IMR-90 (cell line): ENCODE measurements at regions not wholly inside any gene's neighbourhood (a gene's known extent, or its start where the extent isn't known, plus 50 kb on each side); places are given as distances from the start of the nearest gene placed in this dataset.

Source experiments
- ATAC-seq: fragments of 200-7000 bp; cut with Tn5 transposase; 2 replicates; pipeline ENCODE4 v1.9.1; 2020; ENCODE audit warnings: low read depth, mild to moderate bottlenecking, moderate library complexity
- BruUV-seq: library from RNA; stranded (reverse); fragments of 400-500 nt; replicated peaks from 2 replicates; lab custom pipeline; 2021; lab: Mats Ljungman, UMichigan
- CTCF ChIA-PET: fragments of 300-600 bp; formaldehyde crosslinking; extraction: SDS; loops from one replicate; lab custom pipeline; 2021; ENCODE audit warnings: antibody characterized with exemption; lab: Yijun Ruan, JAX
- POLR2A ChIA-PET: fragments of 300-600 bp; sonication (Branson Sonifier 250); formaldehyde crosslinking; loops from one replicate; lab custom pipeline; 2022; ENCODE audit warnings: antibody characterized with exemption; ENCODE audit not compliant: unreplicated experiment; lab: Charles Lee
- DNase-seq: peaks from one replicate; pipeline ENCODE4 v3.0.0; 2013
- H2AFZ ChIP-seq: replicated peaks from 2 replicates; pipeline ENCODE3; 2013; ENCODE audit warnings: low read length, mild to moderate bottlenecking; ENCODE audit not compliant: poor library complexity
- H2AK5ac ChIP-seq: 2 replicates; pipeline ENCODE4 v1.6.1; 2013; ENCODE audit warnings: low read depth, low read length, inconsistent platforms
- H2AK9ac ChIP-seq: replicated peaks from 2 replicates; pipeline ENCODE3; 2013; ENCODE audit warnings: mild to moderate bottlenecking, low read depth, low read length, moderate library complexity; ENCODE audit not compliant: poor library complexity
- H2BK120ac ChIP-seq: 2 replicates; pipeline ENCODE4 v1.6.1; 2013; ENCODE audit warnings: low read depth, low read length, inconsistent platforms
- H2BK15ac ChIP-seq: 3 replicates; pipeline ENCODE4 v1.6.1; 2013; ENCODE audit warnings: low read depth, low read length, inconsistent platforms
- H2BK20ac ChIP-seq: 2 replicates; pipeline ENCODE4 v1.6.1; 2013; ENCODE audit warnings: low read depth, mild to moderate bottlenecking, inconsistent platforms, low read length, moderate library complexity
- H2BK5ac ChIP-seq: 2 replicates; pipeline ENCODE4 v1.6.1; 2013; ENCODE audit warnings: mild to moderate bottlenecking, low read depth, low read length, inconsistent platforms; ENCODE audit not compliant: poor library complexity, severe bottlenecking
- H3K14ac ChIP-seq: replicated peaks from 2 replicates; pipeline ENCODE4 v1.6.1; 2013; ENCODE audit warnings: low read depth, low read length, inconsistent platforms
- H3K18ac ChIP-seq: 2 replicates; pipeline ENCODE4 v1.6.1; 2013; ENCODE audit warnings: low read depth, low read length, control low read depth
- H3K23ac ChIP-seq: 2 replicates; pipeline ENCODE4 v1.6.1; 2013; ENCODE audit warnings: low read depth, low read length, inconsistent platforms
- H3K27ac ChIP-seq: 2 replicates; pipeline ENCODE4 v1.5.1; 2013; ENCODE audit warnings: mild to moderate bottlenecking, control low read depth, low read length; ENCODE audit not compliant: insufficient read depth
- H3K27me3 ChIP-seq: 2 replicates; pipeline ENCODE4 v1.6.1; 2013; ENCODE audit warnings: low read length; ENCODE audit not compliant: control insufficient read depth, insufficient read depth
- H3K36me3 ChIP-seq: 2 replicates; pipeline ENCODE4 v1.6.1; 2013; ENCODE audit warnings: low read length, mixed read lengths; ENCODE audit not compliant: control insufficient read depth, insufficient read depth
- H3K4ac ChIP-seq: 2 replicates; pipeline ENCODE4 v1.6.1; 2013; ENCODE audit warnings: low read depth, low read length, inconsistent platforms
- H3K4me1 ChIP-seq: 2 replicates; pipeline ENCODE4 v1.6.1; 2013; ENCODE audit warnings: low read length, mixed read lengths; ENCODE audit not compliant: control insufficient read depth, insufficient read depth
- H3K4me2 ChIP-seq: 2 replicates; pipeline ENCODE4 v1.6.1; 2013; ENCODE audit warnings: low read depth, mild to moderate bottlenecking, control low read depth, low read length, moderate library complexity
- H3K4me3 ChIP-seq: 2 replicates; pipeline ENCODE4 v1.5.1; 2013; ENCODE audit warnings: low read depth, mild to moderate bottlenecking, control low read depth, low read length, moderate library complexity; ENCODE audit not compliant: insufficient read depth
- H3K56ac ChIP-seq: 2 replicates; pipeline ENCODE4 v1.6.1; 2013; ENCODE audit warnings: low read length, inconsistent platforms; ENCODE audit not compliant: insufficient read depth; ENCODE audit errors: extremely low read depth
- H3K79me1 ChIP-seq, 2 experiments: 2 replicates each; pipeline ENCODE4 v1.6.1; 2013; ENCODE audit warnings: low read length in 2 of 2, inconsistent platforms in 1 of 2, low read depth in 1 of 2
- H3K9ac ChIP-seq: 2 replicates; pipeline ENCODE4 v1.6.1; 2013; ENCODE audit warnings: low read depth, low read length, control low read depth
- H3K9me1 ChIP-seq: 2 replicates; pipeline ENCODE4 v1.6.1; 2013; ENCODE audit warnings: low read length, inconsistent platforms; ENCODE audit not compliant: insufficient read depth
- H3K9me3 ChIP-seq: 2 replicates; pipeline ENCODE4 v1.6.1; 2013; ENCODE audit warnings: low read length; ENCODE audit not compliant: control insufficient read depth, insufficient read depth
- H4K20me1 ChIP-seq: 2 replicates; pipeline ENCODE4 v1.6.1; 2013; ENCODE audit warnings: low read length, inconsistent platforms; ENCODE audit not compliant: insufficient read depth
- H4K5ac ChIP-seq: 2 replicates; pipeline ENCODE4 v1.6.1; 2013; ENCODE audit warnings: mild to moderate bottlenecking, low read depth, low read length, control low read depth
- H4K8ac ChIP-seq, 2 experiments: 2 replicates each; pipeline ENCODE4 v1.6.1; 2013; ENCODE audit warnings: low read depth in 2 of 2, low read length in 2 of 2, control low read depth in 1 of 2, inconsistent platforms in 1 of 2
- H4K91ac ChIP-seq: 2 replicates; pipeline ENCODE4 v1.6.1; 2013; ENCODE audit warnings: low read depth, low read length, inconsistent platforms; ENCODE audit not compliant: insufficient read depth
- CEBPB ChIP-seq: IDR thresholded peaks from 2 replicates; pipeline ENCODE4 v1.6.1; 2012; ENCODE audit warnings: low read depth, low read length, improper control_type of control experiment
- CHD1 ChIP-seq: IDR thresholded peaks from 2 replicates; pipeline ENCODE4 v1.6.1; 2012; ENCODE audit warnings: low read depth, low read length, improper control_type of control experiment
- CTCF ChIP-seq: conservative IDR thresholded peaks from 2 replicates; pipeline ENCODE4 v1.5.1; 2012; ENCODE audit warnings: mild to moderate bottlenecking, low read depth, low read length, improper control_type of control experiment
- ELK1 ChIP-seq: fragments of 150-350 bp; IDR thresholded peaks from 2 replicates; pipeline ENCODE4 v1.6.1; 2016; ENCODE audit warnings: low read depth, mild to moderate bottlenecking, low read length, moderate library complexity, borderline replicate concordance
- FOS ChIP-seq: fragments of 150-350 bp; IDR thresholded peaks from 2 replicates; pipeline ENCODE4 v1.6.1; 2016; ENCODE audit warnings: low read depth, low read length
- MAFK ChIP-seq: IDR thresholded peaks from 2 replicates; pipeline ENCODE4 v1.6.1; 2012; ENCODE audit warnings: low read depth, low read length, improper control_type of control experiment
- MAZ ChIP-seq: IDR thresholded peaks from 2 replicates; pipeline ENCODE4 v1.6.1; 2012; ENCODE audit warnings: low read depth, mild to moderate bottlenecking, low read length, improper control_type of control experiment, moderate library complexity, borderline replicate concordance
- NFE2L2 ChIP-seq: fragments of 150-350 bp; IDR thresholded peaks from 2 replicates; pipeline ENCODE4 v1.6.1; 2016; ENCODE audit warnings: low read depth, mild to moderate bottlenecking, low read length
- POLR2A ChIP-seq: IDR thresholded peaks from 2 replicates; pipeline ENCODE4 v1.6.1; 2012; ENCODE audit warnings: mild to moderate bottlenecking, low read depth, low read length
- RAD21 ChIP-seq: IDR thresholded peaks from 2 replicates; pipeline ENCODE4 v1.6.1; 2012; ENCODE audit warnings: low read length, improper control_type of control experiment
- RCOR1 ChIP-seq: IDR thresholded peaks from 2 replicates; pipeline ENCODE4 v1.6.1; 2012; ENCODE audit warnings: mild to moderate bottlenecking, low read length, improper control_type of control experiment; ENCODE audit not compliant: insufficient replicate concordance
- RFX5 ChIP-seq: IDR thresholded peaks from 2 replicates; pipeline ENCODE4 v1.8.0; 2012; ENCODE audit warnings: low read depth, mild to moderate bottlenecking, low read length, moderate library complexity
- SMC3 ChIP-seq: fragments of 150-350 bp; IDR thresholded peaks from 2 replicates; pipeline ENCODE4 v1.6.1; 2016; ENCODE audit warnings: low read depth, mild to moderate bottlenecking, antibody characterized with exemption, low read length, moderate library complexity
- USF2 ChIP-seq: fragments of 150-350 bp; IDR thresholded peaks from 2 replicates; pipeline ENCODE4 v1.6.1; 2017; ENCODE audit warnings: mild to moderate bottlenecking, antibody characterized with exemption, low read length, low read depth
- WGBS, 2 experiments: methylation state at CpG; one replicate each; pipeline versions ENCODE4 v1.1.5 to v1.1.7; 2013; ENCODE audit warnings: missing lambda C conversion rate in 2 of 2; ENCODE audit not compliant: insufficient read length in 1 of 2; ENCODE audit errors: extremely low coverage in 2 of 2; 5-methylcytosine and 5-hydroxymethylcytosine counted together
- dilution Hi-C: fragments of 300-500 bp; cut with HindIII; formaldehyde crosslinking; loops from one replicate; pipeline ENCODE4 v1.14.3; 2018; ENCODE audit warnings: low sequenced_read_pairs; ENCODE audit not compliant: unreplicated experiment
- in situ Hi-C: fragments of 300-500 bp; cut with MboI; formaldehyde crosslinking; loops from 3 replicates; pipeline ENCODE4 v1.14.3; 2019; ENCODE audit warnings: low sequenced_read_pairs, inconsistent platforms, mixed read lengths
- intact Hi-C: fragments of 100-400 bp; cut with micrococcal nuclease; formaldehyde crosslinking; loops from 2 replicates; pipeline ENCODE4 v1.10.0; 2022

GRCh38 chr10:62741996-62742395 lies 62.5 kb upstream of the ADO start:
- Histone ChIP-seq H4K8ac (no peak overlapping the region), H3K9me3 (no peaks in the 10 kb centered on the region), H3K4me2 (0 out of 2 replicates have a peak overlapping the region, but pooled peaks have one; percentile 24), H3K27me3 (no peaks in the 10 kb centered on the region), H2AK5ac (no peak overlapping the region), H3K4me1 (peaks cover 9% of the 10 kb centered on the region), H2AFZ (peak overlapping the region; percentile 29), H3K9me1 (peaks cover 15% of the 10 kb centered on the region), H3K36me3 (no peaks in the 10 kb centered on the region), H2BK15ac (no peak overlapping the region; the same call in 2 of the 3 replicates), H3K9ac (no peak overlapping the region), H3K27ac (peak overlapping the region; percentile 68; the same call in 1 of the 2 replicates), H3K18ac (peak overlapping the region; percentile 68; the same call in 1 of the 2 replicates), H2BK20ac (0 out of 2 replicates have a peak overlapping the region, but pooled peaks have one; percentile 64), H4K91ac (no peak overlapping the region), H2BK5ac (no peak overlapping the region), H3K23ac (no peak overlapping the region), H4K20me1 (no peaks in the 10 kb centered on the region), H4K5ac (0 out of 2 replicates have a peak overlapping the region, but pooled peaks have one; percentile 27), H3K56ac (no peak overlapping the region), H3K14ac (peak overlapping the region; percentile 50; the same call in 1 of the 2 replicates), H3K4ac (peak overlapping the region; percentile 20; the same call in 1 of the 2 replicates), H2AK9ac (no peak overlapping the region), H3K4me3 (no peak overlapping the region), H2BK120ac (peak overlapping the region; percentile 25), H3K79me1 (no peaks in the 10 kb centered on the region)
- dilution Hi-C loops: no loop called here
- BruUV-seq: no TSS peak
- DNase-seq (no peak), ATAC-seq (no peak)
- in situ Hi-C loops: no loop called here
- CTCF ChIA-PET: no interaction called here
- no peak for TF ChIP-seq MAFK
- no peak for TF ChIP-seq ELK1
- TF ChIP-seq POLR2A: no peak
- no peak for TF ChIP-seq NFE2L2
- no peak for TF ChIP-seq RAD21
- TF ChIP-seq CTCF: no peak
- TF ChIP-seq SMC3: no peak
- TF ChIP-seq FOS: no peak
- no peak for TF ChIP-seq CEBPB
- TF ChIP-seq RFX5: no peak
- TF ChIP-seq USF2: no peak
- no peak for TF ChIP-seq MAZ
- TF ChIP-seq RCOR1: no peak
- no peak for TF ChIP-seq CHD1
- intact Hi-C loops: no loop called here
- POLR2A ChIA-PET: no interaction called here
- WGBS, 2 experiments: no CpG with 5 or more reads among the region's 7 CpGs
